Mesothelial cell of epicardium (in vitro differentiated cells): ENCODE measurements at regions not wholly inside any gene's neighbourhood (a gene's known extent, or its start where the extent isn't known, plus 50 kb on each side); places are given as distances from the start of the nearest gene placed in this dataset.

Experiments used
- DNase-seq, 2 experiments: peaks; one replicate each; pipeline ENCODE4 v3.0.0; 2021; ENCODE audit warnings: low spot score in 2 of 2; ENCODE audit not compliant: unreplicated experiment in 2 of 2
- H3K27ac Mint-ChIP-seq: 2 replicates; pipeline ENCODE4 v1.8.0; 2021; ENCODE audit warnings: mixed read lengths
- H3K27me3 Mint-ChIP-seq: 2 replicates; pipeline ENCODE4 v1.8.0; 2021; ENCODE audit warnings: low read depth, mixed read lengths
- H3K36me3 Mint-ChIP-seq: 2 replicates; pipeline ENCODE4 v1.8.0; 2021; ENCODE audit warnings: mixed read lengths
- H3K4me1 Mint-ChIP-seq: 2 replicates; pipeline ENCODE4 v1.8.0; 2021; ENCODE audit warnings: mixed read lengths
- H3K4me3 Mint-ChIP-seq: 2 replicates; pipeline ENCODE4 v1.8.0; 2021; ENCODE audit warnings: mild to moderate bottlenecking, moderate library complexity, mixed read lengths
- H3K9me3 Mint-ChIP-seq: 2 replicates; pipeline ENCODE4 v1.8.0; 2021; ENCODE audit warnings: mixed read lengths
- CTCF ChIP-seq: fragments of 200-600 bp; sonication (generic); IDR thresholded peaks from one replicate; pipeline ENCODE4 v1.5.0; 2021; ENCODE audit warnings: antibody characterized with exemption; ENCODE audit not compliant: unreplicated experiment

- H3K4me3 Mint-ChIP-seq, result no peak overlapping the region
- H3K9me3 Mint-ChIP-seq, result peaks cover 9% of the 10 kb centered on the region
- peak overlapping the region; percentile 68 for H3K27ac Mint-ChIP-seq
- no peak for TF ChIP-seq CTCF
- DNase-seq, result no peak
- peaks cover 26% of the 10 kb centered on the region for H3K4me1 Mint-ChIP-seq
- H3K27me3 Mint-ChIP-seq, result no peaks in the 10 kb centered on the region
- H3K36me3 Mint-ChIP-seq, result no peaks in the 10 kb centered on the region
Measured at GRCh38 chr17:15892244-15892643, 52.7 kb upstream of the ADORA2B start.

GRCh38 chr17:15892731-15893657 is 51.9 kb upstream of the ADORA2B start:
- DNase-seq, result no peak
- Mint-ChIP-seq H3K36me3 (no peaks in the 10 kb centered on the region), H3K4me3 (no peak overlapping the region), H3K4me1 (peaks cover 26% of the 10 kb centered on the region), H3K9me3 (peaks cover 9% of the 10 kb centered on the region), H3K27ac (peak overlapping the region; percentile 92), H3K27me3 (no peaks in the 10 kb centered on the region)
- TF ChIP-seq CTCF, result no peak

DNA sequence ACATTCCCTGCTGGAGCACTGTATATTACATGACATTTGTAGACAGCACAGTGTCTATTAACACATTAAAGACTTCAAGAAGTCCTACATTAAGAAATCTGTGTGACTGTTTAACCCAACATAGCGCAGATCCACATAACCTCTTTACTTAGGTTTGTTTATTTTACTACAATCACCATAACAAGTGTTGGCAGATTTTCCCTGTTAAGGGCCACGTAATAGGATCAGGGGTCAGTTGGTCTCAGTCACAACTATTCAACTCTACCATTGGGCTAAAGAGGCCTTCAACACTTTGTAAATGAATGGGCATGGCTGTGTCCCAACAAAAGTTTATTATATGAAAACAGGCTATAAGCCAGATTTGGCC is 51.3 kb upstream of the ADORA2B start:
- H3K27ac Mint-ChIP-seq, result peak overlapping the region; percentile 92

DNA sequence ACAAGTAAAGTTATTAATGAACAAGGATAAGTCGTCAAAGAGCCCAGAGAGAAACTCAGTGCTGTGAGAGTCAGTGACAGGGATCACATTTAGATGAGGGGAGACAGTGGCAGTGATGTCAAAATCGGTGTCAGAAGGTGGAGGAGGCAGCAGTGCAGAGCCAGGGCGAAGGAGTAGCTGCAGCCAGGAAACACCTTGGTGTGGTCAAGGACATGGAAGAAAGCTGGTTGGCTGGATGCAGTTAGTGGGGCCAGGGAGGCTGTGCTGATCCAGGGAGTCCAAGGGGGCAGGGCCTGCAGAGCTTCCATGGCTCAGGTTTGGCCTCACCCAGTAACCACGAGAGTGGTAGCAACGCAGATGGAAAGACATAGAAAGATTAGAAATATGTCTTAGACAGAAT is 50.7 kb upstream of the ADORA2B start:
- no peak for DNase-seq
- Mint-ChIP-seq H3K27me3 (no peaks in the 10 kb centered on the region), H3K4me3 (no peak overlapping the region), H3K36me3 (no peaks in the 10 kb centered on the region), H3K27ac (no peak overlapping the region), H3K4me1 (peaks cover 26% of the 10 kb centered on the region), H3K9me3 (peaks cover 9% of the 10 kb centered on the region)
- no peak for TF ChIP-seq CTCF

More for the DNA sequence above, 51.3 kb upstream of the ADORA2B start:
- Mint-ChIP-seq H3K36me3 (no peaks in the 10 kb centered on the region), H3K9me3 (peaks cover 9% of the 10 kb centered on the region), H3K27me3 (no peaks in the 10 kb centered on the region), H3K4me3 (no peak overlapping the region), H3K4me1 (peaks cover 26% of the 10 kb centered on the region)
- TF ChIP-seq CTCF, result no peak
- DNase-seq, result no peak

- H3K4me3 Mint-ChIP-seq, result no peak overlapping the region
- no peaks in the 10 kb centered on the region for H3K36me3 Mint-ChIP-seq
- no peak for DNase-seq
- H3K4me1 Mint-ChIP-seq, result peaks cover 26% of the 10 kb centered on the region
- H3K9me3 Mint-ChIP-seq, result peaks cover 13% of the 10 kb centered on the region
- H3K27ac Mint-ChIP-seq, result no peak overlapping the region
- H3K27me3 Mint-ChIP-seq, result no peaks in the 10 kb centered on the region
- no peak for TF ChIP-seq CTCF
Measured at GRCh38 chr17:15894913-15895658, 49.8 kb upstream of the ADORA2B start.
